HFFc6 (cell line): ENCODE measurements at regions not wholly inside any gene's neighbourhood (a gene's known extent, or its start where the extent isn't known, plus 50 kb on each side); places are given as distances from the start of the nearest gene placed in this dataset.
"Not testable (repeated sequence)": the region's sequence is repeated elsewhere in the genome, so short reads cannot be mapped to it uniquely, and the experiment has no call there.

Experiments used
- DNase-seq: peaks from one replicate; pipeline ENCODE4 v3.0.0-alpha.2; 2018
- H3K27ac Mint-ChIP-seq: 2 replicates; pipeline ENCODE4 v1.8.0; 2020; ENCODE audit warnings: mild to moderate bottlenecking, mixed read lengths
- H3K27me3 Mint-ChIP-seq: 2 replicates; pipeline ENCODE4 v1.8.0; 2021; ENCODE audit warnings: mild to moderate bottlenecking, moderate library complexity, mixed read lengths; ENCODE audit not compliant: insufficient read depth
- H3K36me3 Mint-ChIP-seq: 2 replicates; pipeline ENCODE4 v1.8.0; 2021; ENCODE audit warnings: low read depth, mixed read lengths
- H3K4me1 Mint-ChIP-seq: 2 replicates; pipeline ENCODE4 v1.8.0; 2020; ENCODE audit warnings: low read depth, mixed read lengths
- H3K4me3 Mint-ChIP-seq: 2 replicates; pipeline ENCODE4 v1.8.0; 2020; ENCODE audit warnings: mild to moderate bottlenecking, moderate library complexity, mixed read lengths
- H3K9me3 Mint-ChIP-seq: 2 replicates; pipeline ENCODE4 v1.8.0; 2020; ENCODE audit warnings: mild to moderate bottlenecking, mixed read lengths
- TF ChIP-seq, protein P1 (sequence below): fragments of 200-600 bp; sonication (generic); IDR thresholded peaks from 2 replicates; pipeline ENCODE4 v1.5.0; 2021; ENCODE audit warnings: antibody characterized with exemption, mild to moderate bottlenecking

DNA sequence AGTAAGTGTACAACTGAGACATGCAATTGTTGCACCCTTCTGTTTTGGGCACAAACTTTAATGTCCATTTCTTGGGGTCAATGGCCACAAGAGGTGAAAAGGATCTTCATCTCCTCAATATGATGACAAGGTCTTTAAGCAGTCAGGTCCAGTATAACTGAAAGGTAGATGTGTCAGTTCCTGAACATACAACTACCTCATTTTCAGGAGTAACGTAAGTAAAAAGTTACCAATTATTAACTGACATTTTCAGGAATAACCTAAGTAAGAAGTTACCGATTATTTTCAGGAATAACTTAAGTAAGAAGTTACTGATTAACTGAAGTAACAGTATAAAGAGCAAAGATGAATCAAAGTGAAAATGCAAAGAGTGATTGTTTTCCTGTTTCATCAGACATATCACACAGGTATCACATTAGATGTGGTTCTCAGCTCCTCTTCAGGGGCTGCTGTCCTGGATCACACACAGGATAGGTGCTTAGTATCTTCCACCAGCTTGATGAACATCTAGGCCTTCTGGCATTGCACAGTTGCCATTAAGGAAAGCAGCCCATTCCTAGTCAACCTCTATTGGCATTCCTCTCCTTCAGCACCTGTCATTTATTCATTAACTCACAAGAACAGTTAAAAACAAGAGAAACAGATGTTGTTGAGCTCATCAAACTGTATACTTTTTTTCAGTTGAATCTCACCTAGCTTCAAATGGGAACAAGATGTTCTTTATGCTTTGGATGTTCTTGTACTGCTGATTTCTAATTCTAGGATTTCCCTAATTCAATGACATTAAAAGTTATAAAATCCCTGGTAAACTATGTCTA, 200.0 kb downstream of the FOXG1 start:
- no peak overlapping the region for H3K27ac Mint-ChIP-seq
- no peak overlapping the region for H3K4me3 Mint-ChIP-seq
- no peaks in the 10 kb centered on the region for H3K27me3 Mint-ChIP-seq
- DNase-seq = no peak
- no peaks in the 10 kb centered on the region for H3K9me3 Mint-ChIP-seq
- no peaks in the 10 kb centered on the region for H3K4me1 Mint-ChIP-seq
- TF ChIP-seq, protein P1, sequence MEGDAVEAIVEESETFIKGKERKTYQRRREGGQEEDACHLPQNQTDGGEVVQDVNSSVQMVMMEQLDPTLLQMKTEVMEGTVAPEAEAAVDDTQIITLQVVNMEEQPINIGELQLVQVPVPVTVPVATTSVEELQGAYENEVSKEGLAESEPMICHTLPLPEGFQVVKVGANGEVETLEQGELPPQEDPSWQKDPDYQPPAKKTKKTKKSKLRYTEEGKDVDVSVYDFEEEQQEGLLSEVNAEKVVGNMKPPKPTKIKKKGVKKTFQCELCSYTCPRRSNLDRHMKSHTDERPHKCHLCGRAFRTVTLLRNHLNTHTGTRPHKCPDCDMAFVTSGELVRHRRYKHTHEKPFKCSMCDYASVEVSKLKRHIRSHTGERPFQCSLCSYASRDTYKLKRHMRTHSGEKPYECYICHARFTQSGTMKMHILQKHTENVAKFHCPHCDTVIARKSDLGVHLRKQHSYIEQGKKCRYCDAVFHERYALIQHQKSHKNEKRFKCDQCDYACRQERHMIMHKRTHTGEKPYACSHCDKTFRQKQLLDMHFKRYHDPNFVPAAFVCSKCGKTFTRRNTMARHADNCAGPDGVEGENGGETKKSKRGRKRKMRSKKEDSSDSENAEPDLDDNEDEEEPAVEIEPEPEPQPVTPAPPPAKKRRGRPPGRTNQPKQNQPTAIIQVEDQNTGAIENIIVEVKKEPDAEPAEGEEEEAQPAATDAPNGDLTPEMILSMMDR = no peak
- no peaks in the 10 kb centered on the region for H3K36me3 Mint-ChIP-seq

DNA sequence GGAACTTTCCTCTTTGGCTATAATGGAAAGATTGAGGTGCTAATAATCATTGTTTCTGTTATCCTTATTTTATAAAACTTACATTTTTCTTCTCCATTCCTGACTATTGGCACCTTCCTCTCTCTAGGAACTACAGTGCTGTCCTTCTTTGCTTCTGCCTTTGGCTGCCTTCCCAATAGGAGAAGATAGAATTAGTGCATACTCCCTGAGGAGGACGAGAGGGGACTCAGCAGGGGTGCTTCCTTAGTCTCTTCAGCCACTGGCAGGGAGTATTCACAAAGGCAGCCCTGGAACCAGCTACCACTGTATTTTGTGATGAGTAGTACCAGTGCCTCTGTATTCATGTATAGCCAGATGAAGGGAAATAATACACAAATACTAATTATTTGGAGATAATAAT, 208.5 kb downstream of the FOXG1 start:
- TF ChIP-seq, protein P1 = no peak
- H3K9me3 Mint-ChIP-seq = no peaks in the 10 kb centered on the region
- H3K4me3 Mint-ChIP-seq = no peak overlapping the region
- no peaks in the 10 kb centered on the region for H3K4me1 Mint-ChIP-seq
- H3K36me3 Mint-ChIP-seq = no peaks in the 10 kb centered on the region
- no peak for DNase-seq
- no peak overlapping the region for H3K27ac Mint-ChIP-seq
- H3K27me3 Mint-ChIP-seq = no peaks in the 10 kb centered on the region

DNA sequence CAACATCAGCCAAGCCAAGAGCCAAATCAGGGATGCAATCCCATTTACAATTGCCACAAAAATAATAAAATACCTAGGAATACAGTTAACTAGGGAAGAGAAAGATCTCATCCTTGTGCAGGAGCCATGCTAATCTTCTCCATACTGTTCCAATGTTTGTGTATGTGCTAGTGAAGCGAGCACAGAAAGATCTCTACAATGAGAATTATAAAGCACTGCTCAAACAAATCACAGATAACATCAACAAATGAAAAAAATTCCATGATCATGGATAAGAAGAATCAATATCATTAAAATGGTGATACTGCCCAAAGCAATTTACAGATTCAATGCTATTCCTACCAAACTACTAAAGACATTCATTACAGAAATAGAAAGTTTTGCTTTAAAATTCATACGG, 215.6 kb downstream of the FOXG1 start:
- TF ChIP-seq, protein P1 = no peak
- H3K36me3 Mint-ChIP-seq = no peaks in the 10 kb centered on the region
- H3K4me3 Mint-ChIP-seq = no peak overlapping the region

DNA sequence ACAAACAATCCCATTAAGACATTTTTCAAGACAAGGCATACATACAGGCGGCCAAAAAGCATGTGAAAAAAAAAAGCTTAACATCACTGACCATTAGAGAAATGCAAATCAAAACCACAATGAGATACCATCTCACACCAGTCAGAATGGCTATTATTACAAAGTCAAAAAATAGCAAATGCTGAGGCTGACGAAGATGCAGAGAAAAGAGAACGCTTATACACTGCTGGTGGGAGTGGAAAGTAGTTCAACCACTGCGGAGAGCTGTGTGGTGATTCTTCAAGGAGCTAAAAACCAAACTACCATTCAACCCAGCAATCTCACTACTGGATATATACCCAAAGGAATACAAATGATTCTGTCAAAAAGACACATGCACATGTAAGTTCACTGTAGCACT, 216.7 kb downstream of the FOXG1 start:
- Mint-ChIP-seq H3K9me3 (no peaks in the 10 kb centered on the region), H3K27ac (no peak overlapping the region), H3K27me3 (no peaks in the 10 kb centered on the region; the same call in 1 of the 2 replicates), H3K36me3 (no peaks in the 10 kb centered on the region), H3K4me3 (no peak overlapping the region), H3K4me1 (no peaks in the 10 kb centered on the region)
- no peak for DNase-seq
- TF ChIP-seq, protein P1 = no peak

More for the DNA sequence above, 215.6 kb downstream of the FOXG1 start:
- H3K27ac Mint-ChIP-seq = no peak overlapping the region
- H3K9me3 Mint-ChIP-seq = no peaks in the 10 kb centered on the region
- no peaks in the 10 kb centered on the region for H3K4me1 Mint-ChIP-seq
- no peaks in the 10 kb centered on the region; the same call in 1 of the 2 replicates for H3K27me3 Mint-ChIP-seq
- no peak for DNase-seq

DNA sequence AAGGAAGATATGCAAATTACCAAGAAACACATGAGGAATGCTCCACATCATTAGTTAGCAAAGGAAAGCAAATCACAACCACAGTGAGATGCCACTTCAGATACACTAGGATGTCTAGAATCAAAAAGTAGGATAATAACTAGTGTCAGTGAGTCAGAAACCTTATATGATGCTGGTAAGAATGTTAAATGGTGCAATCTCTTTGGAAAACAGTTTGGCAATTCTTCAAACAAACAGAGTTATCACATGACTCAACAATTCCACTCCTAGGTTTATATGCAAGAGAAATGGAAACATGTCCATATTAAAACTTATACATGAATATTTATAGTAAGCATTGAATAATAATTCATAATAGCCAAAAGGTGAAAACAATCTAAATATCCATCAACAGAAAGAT, 220.9 kb downstream of the FOXG1 start:
- no peaks in the 10 kb centered on the region for H3K4me1 Mint-ChIP-seq
- no peaks in the 10 kb centered on the region for H3K36me3 Mint-ChIP-seq
- H3K27ac Mint-ChIP-seq = no peak overlapping the region
- DNase-seq = no peak
- TF ChIP-seq, protein P1 = no peak
- no peaks in the 10 kb centered on the region for H3K9me3 Mint-ChIP-seq
- no peaks in the 10 kb centered on the region; the same call in 1 of the 2 replicates for H3K27me3 Mint-ChIP-seq
- H3K4me3 Mint-ChIP-seq = no peak overlapping the region

DNA sequence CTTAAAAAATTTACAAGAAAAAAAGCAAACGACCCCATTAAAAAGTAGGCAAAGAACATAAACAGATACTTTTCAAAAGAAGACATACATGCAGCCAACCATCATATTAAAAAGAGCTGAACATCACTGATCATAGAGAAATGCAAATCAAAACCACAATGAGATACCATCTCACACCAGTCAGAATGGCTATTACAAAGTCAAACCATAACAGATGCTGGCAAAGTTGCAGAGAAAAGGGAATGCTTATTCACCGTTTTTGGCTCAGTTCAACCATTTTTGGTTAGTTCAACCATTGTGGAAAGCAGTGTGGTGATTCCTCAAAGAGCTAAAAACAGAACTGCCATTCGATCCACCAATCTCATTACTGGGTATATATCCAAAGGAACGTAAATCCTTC, 230.6 kb downstream of the FOXG1 start:
- not testable (repeated sequence) for H3K4me3 Mint-ChIP-seq, H3K27ac Mint-ChIP-seq, H3K36me3 Mint-ChIP-seq, H3K27me3 Mint-ChIP-seq, H3K9me3 Mint-ChIP-seq, H3K4me1 Mint-ChIP-seq, DNase-seq
